HEK293T (cell line): ENCODE measurements at regions not wholly inside any gene's neighbourhood (a gene's known extent, or its start where the extent isn't known, plus 50 kb on each side); places are given as distances from the start of the nearest gene placed in this dataset.

Experiments
- CTCF ChIA-PET: fragments of 350-600 bp; formaldehyde crosslinking; extraction: SDS; loops from one replicate; lab custom pipeline; 2021; ENCODE audit warnings: antibody characterized with exemption, inconsistent platforms; lab: Yijun Ruan, JAX
- POLR2A ChIA-PET: fragments of 350-600 bp; formaldehyde crosslinking; extraction: SDS; loops from one replicate; lab custom pipeline; 2020; ENCODE audit warnings: antibody characterized with exemption, inconsistent platforms; lab: Yijun Ruan, JAX
- DNase-seq: peaks from one replicate; pipeline ENCODE4 v3.0.0; 2012; ENCODE audit warnings: mixed read lengths; ENCODE audit errors: extremely low spot score
- CTBP1 ChIP-seq: fragments of 450-650 bp; IDR thresholded peaks from 2 replicates; pipeline ENCODE4 v1.6.1; 2016; ENCODE audit warnings: borderline replicate concordance
- TARDBP ChIP-seq: fragments of 450-650 bp; IDR thresholded peaks from 2 replicates; pipeline ENCODE4 v1.6.1; 2016
- ZNF384 ChIP-seq: fragments of 450-650 bp; IDR thresholded peaks from 2 replicates; pipeline ENCODE4 v1.6.1; 2016

DNA sequence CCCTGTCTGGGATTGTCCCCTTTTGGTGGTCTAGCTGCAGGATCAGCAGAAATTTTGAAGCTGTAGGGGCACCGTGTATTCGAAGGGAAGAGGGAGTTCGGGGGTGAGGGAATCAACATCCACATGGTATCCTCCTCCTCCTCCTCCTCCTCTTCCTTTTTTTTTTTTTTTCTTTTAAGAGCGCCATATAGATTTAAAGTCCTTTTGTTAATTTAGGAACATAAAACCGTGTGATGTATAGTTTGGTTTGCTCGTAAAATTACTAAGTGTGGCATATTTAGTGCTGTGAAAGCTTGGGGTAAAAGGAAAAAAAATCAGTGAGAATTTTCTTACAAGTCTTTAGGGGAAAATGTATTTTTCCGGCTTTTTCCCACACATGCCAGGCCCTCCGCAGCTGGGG, 50.1 kb upstream of the GSE1 start:
- no peak for DNase-seq
- ChIA-PET POLR2A (interaction anchor here (0.8 to 1.0 kb wide), 2 partner anchors 10 to 11 kb away, joined by 3 to 4 read pairs; no protein-coding TSS in a partner anchor), CTCF (interaction anchor here (0.6 to 2.0 kb wide), 3 partner anchors 10 to 53 kb away, joined by 3 to 6 read pairs (median 3); no protein-coding TSS in a partner anchor)
- no peak for TF ChIP-seq TARDBP
- TF ChIP-seq ZNF384, result peak; percentile 72
- TF ChIP-seq CTBP1, result no peak
